Stomach (tissue), 8 donors: ENCODE measurements at regions not wholly inside any gene's neighbourhood (a gene's known extent, or its start where the extent isn't known, plus 50 kb on each side); places are given as distances from the start of the nearest gene placed in this dataset.

Source experiments
- DNase-seq, 2 donors: peaks; one replicate each; pipeline versions ENCODE4 v3.0.0 to v3.0.0-alpha.2; 2013 to 2019
- H3K27ac ChIP-seq, 5 donors: fragments of 200-600 bp in 4 of 5; sonication (generic) in 4 of 5; one replicate each; pipeline ENCODE4 v1.5.1; 2013 to 2019; ENCODE audit warnings: mild to moderate bottlenecking in 1 of 5, moderate library complexity in 1 of 5
- H3K27me3 ChIP-seq, 3 donors: fragments of 200-600 bp; sonication (generic); one replicate each; pipeline ENCODE4 v1.5.1; 2017 to 2019; ENCODE audit warnings: mixed run types in 1 of 3
- H3K36me3 ChIP-seq, 4 donors: fragments of 200-600 bp; sonication (generic); 1 replicate in 3 of 4; 2 replicates in 1 of 4; pipeline ENCODE4 v1.5.1; 2016 to 2019
- H3K4me1 ChIP-seq, 4 donors: fragments of 200-600 bp; sonication (generic); one replicate each; pipeline ENCODE4 v1.5.1; 2016 to 2019
- H3K4me3 ChIP-seq, 4 donors: fragments of 200-600 bp; sonication (generic) in 3 of 4; one replicate each; pipeline ENCODE4 v1.5.1; 2016 to 2019; ENCODE audit warnings: mild to moderate bottlenecking in 1 of 4
- H3K9me3 ChIP-seq, 4 donors: fragments of 200-600 bp; sonication (generic); one replicate each; pipeline ENCODE4 v1.5.1; 2016 to 2019
- CTCF ChIP-seq, 7 experiments: fragments of 450-650 bp in 4 of 7; fragments of 200-600 bp in 3 of 7; sonication (generic) in 3 of 7; IDR thresholded peaks; one replicate each; pipeline ENCODE4 v1.5.1; 2016 to 2019; ENCODE audit warnings: antibody characterized with exemption in 7 of 7, control low read depth in 2 of 7, mild to moderate bottlenecking in 1 of 7
- EP300 ChIP-seq: sonication (generic); formaldehyde crosslinking; IDR thresholded peaks from one replicate; pipeline ENCODE4 v1.6.1; 2017; ENCODE audit warnings: antibody characterized with exemption
- POLR2A ChIP-seq, 4 donors: fragments of 450-650 bp; IDR thresholded peaks; one replicate each; pipeline ENCODE4 v1.6.1; 2016; ENCODE audit warnings: antibody characterized with exemption in 4 of 4, control low read depth in 2 of 4, mild to moderate bottlenecking in 1 of 4, moderate library complexity in 1 of 4
- POLR2AphosphoS5 ChIP-seq, 3 donors: sonication (generic); formaldehyde crosslinking; IDR thresholded peaks; one replicate each; pipeline ENCODE4 v1.6.1; 2016; ENCODE audit warnings: antibody characterized with exemption in 3 of 3
- WGBS, 5 donors: extraction: QIAGEN DNeasy Blood & Tissue Kit in 3 of 5; methylation state at CpG; one replicate each; pipeline versions ENCODE4 v1.1.5 to v1.1.7; 2013 to 2018; 5-methylcytosine and 5-hydroxymethylcytosine counted together
- intact Hi-C: fragments of 100-400 bp; cut with DNase I; formaldehyde crosslinking; loops from one replicate; pipeline ENCODE4 v1.15.1; 2023; ENCODE audit warnings: low total_unique reads
- donor health status: healthy with polysubstance abuse.
- donor health status: Bipolar disorder and iron deficiency.
- donor health status: healthy.

DNA sequence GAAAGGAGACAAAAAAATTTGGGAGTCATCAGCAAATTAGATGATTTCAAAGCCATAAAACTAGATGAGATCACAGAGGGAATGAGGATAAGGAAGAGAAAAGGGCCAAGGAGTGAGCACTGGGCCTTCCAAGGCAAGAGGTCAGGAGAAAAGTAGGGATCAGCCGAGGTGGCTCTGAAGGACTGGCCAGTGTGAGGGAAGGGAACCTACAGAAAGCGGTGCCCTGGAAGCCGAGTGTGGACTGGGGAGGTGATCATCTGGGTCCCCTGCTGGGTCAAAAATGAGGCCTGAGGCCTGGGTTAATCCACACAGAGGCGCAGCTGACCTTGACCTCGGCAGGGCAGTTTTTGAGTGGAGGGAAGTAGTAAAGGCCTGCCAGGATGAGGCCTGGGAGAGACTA is 133.8 kb downstream of the SMIM20 start:
- intact Hi-C loops: no loop called here
- DNase-seq: no peak
- Histone ChIP-seq H3K36me3 (no peaks in the 10 kb centered on the region), H3K4me1 (peaks cover 6 to 26% (median 13%) of the 10 kb centered on the region in 4 donors), H3K27ac (peak overlapping the region; percentile 34 to 89 (median 78)), H3K9me3 (no peaks in the 10 kb centered on the region), H3K4me3 (no peak overlapping the region), H3K27me3 (no peaks in the 10 kb centered on the region)
- TF ChIP-seq EP300: no peak
- TF ChIP-seq POLR2AphosphoS5 (IDR thresholded peaks at IDR 0.05): no peak
- TF ChIP-seq POLR2A (IDR thresholded peaks at IDR 0.05): no peak
- WGBS, 5 donors: 89 to 96% (median 91%) methylated on average over 5 of the region's 5 CpGs

- DNase-seq: peak in 1 of 2 donors; percentile 90
- 51 to 75% (median 59%) methylated on average over 12 of the region's 12 CpGs for WGBS, 5 donors
- intact Hi-C loops: no loop called here
- Histone ChIP-seq H3K36me3 (no peaks in the 10 kb centered on the region), H3K4me1 (peaks cover 6 to 26% (median 13%) of the 10 kb centered on the region in 4 donors), H3K9me3 (no peaks in the 10 kb centered on the region), H3K27ac (peak overlapping the region; percentile 34 to 89 (median 78)), H3K4me3 (no peak overlapping the region), H3K27me3 (no peaks in the 10 kb centered on the region)
- TF ChIP-seq EP300 (peak; percentile 39), CTCF (IDR thresholded peaks at IDR 0.05) (no peak), POLR2AphosphoS5 (IDR thresholded peaks at IDR 0.05) (peak in 2 of 3 donors; percentile 81 to 86), POLR2A (IDR thresholded peaks at IDR 0.05) (no peak)
Measured at GRCh38 chr4:26048378-26048882, 134.4 kb downstream of the SMIM20 start.

GRCh38 chr4:26048950-26049349 is 134.9 kb downstream of the SMIM20 start:
- no peaks in the 10 kb centered on the region for H3K27me3 ChIP-seq
- 72 to 80% (median 74%) methylated on average over 9 of the region's 9 CpGs for WGBS, 5 donors

DNA sequence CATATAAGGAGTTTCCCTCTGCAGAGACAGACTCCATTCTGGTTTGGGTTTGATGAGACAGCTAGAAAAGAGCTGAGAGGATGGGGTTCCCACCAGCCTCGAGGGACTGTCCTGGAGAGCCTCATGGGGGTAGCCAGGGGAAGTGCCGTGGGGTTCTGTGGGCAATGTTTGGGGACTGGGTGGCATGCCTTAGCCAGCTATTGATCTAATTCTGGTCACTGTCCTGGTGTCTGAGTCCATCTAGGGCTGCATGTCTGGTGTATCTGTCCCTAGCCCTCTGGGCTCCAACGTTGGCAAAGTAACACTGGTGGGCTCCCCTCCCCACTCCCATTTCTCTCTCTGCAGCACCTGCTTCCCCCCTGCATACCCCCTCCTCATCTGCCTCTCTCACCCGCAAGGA is 135.4 kb downstream of the SMIM20 start:
- H3K9me3 ChIP-seq: no peaks in the 10 kb centered on the region
- DNase-seq: no peak
- TF ChIP-seq POLR2AphosphoS5 (IDR thresholded peaks at IDR 0.05) (no peak), CTCF (IDR thresholded peaks at IDR 0.05) (no peak), EP300 (no peak), POLR2A (IDR thresholded peaks at IDR 0.05) (no peak)
- 80 to 86% (median 82%) methylated on average over 4 of the region's 4 CpGs for WGBS, 5 donors
- peaks cover 6 to 26% (median 13%) of the 10 kb centered on the region in 4 donors for H3K4me1 ChIP-seq
- H3K36me3 ChIP-seq: no peaks in the 10 kb centered on the region
- H3K27me3 ChIP-seq: no peaks in the 10 kb centered on the region
- H3K27ac ChIP-seq: peak overlapping the region; percentile 28 to 89 (median 78)
- no peak overlapping the region for H3K4me3 ChIP-seq
- intact Hi-C loops: no loop called here

More at GRCh38 chr4:26048950-26049349, 134.9 kb downstream of the SMIM20 start:
- Histone ChIP-seq H3K4me1 (peaks cover 6 to 26% (median 13%) of the 10 kb centered on the region in 4 donors), H3K36me3 (no peaks in the 10 kb centered on the region), H3K9me3 (no peaks in the 10 kb centered on the region), H3K4me3 (no peak overlapping the region), H3K27ac (peak overlapping the region; percentile 28 to 89 (median 78))
- peak in 1 of 2 donors; percentile 37 for DNase-seq
- TF ChIP-seq CTCF (IDR thresholded peaks at IDR 0.05) (no peak), EP300 (no peak), POLR2A (IDR thresholded peaks at IDR 0.05) (no peak), POLR2AphosphoS5 (IDR thresholded peaks at IDR 0.05) (no peak)
- intact Hi-C loops: no loop called here

DNA sequence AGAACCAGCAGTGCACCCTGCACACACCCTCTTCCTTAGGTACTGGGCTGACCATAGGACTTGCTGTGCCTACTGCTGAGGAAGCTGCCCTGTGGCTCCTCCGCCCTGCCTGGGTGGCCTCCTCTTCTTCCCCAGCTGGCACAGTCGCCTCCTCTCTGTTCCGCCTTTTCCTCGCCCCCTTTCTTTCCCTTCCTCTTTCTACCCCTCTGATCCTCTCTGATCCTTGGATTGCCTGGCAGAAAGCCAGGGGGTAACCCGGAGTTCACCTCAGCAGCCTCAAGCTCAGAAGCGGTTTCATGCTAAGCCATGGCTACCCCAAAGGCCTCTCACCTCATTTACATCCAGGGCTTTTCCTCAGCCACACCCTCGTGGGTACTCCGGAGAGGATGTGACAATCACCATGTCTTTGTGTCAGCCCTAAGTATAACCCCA is 136.2 kb downstream of the SMIM20 start:
- Histone ChIP-seq H3K27ac (peak overlapping the region in 3 of 5 donors; percentile 75 to 89 (median 85)), H3K36me3 (no peaks in the 10 kb centered on the region), H3K9me3 (no peaks in the 10 kb centered on the region), H3K4me3 (no peak overlapping the region), H3K27me3 (no peaks in the 10 kb centered on the region), H3K4me1 (peaks cover 6 to 26% (median 13%) of the 10 kb centered on the region in 4 donors)
- peak in 1 of 2 donors; percentile 31 for DNase-seq
- WGBS, 5 donors: 61 to 78% (median 66%) methylated on average over 8 of the region's 8 CpGs
- intact Hi-C loops: no loop called here
- TF ChIP-seq POLR2AphosphoS5 (IDR thresholded peaks at IDR 0.05) (no peak), CTCF (IDR thresholded peaks at IDR 0.05) (no peak), EP300 (no peak), POLR2A (IDR thresholded peaks at IDR 0.05) (no peak)
